GM21526 (cell line): ENCODE measurements at regions not wholly inside any gene's neighbourhood (a gene's known extent, or its start where the extent isn't known, plus 50 kb on each side); places are given as distances from the start of the nearest gene placed in this dataset.

ENCODE experiments used
- ATAC-seq: cut with Tn5 transposase; IDR thresholded peaks from one replicate; pipeline ENCODE4 v1.9.1; 2021; ENCODE audit warnings: moderate library complexity; ENCODE audit not compliant: unreplicated experiment, low FRiP score

DNA sequence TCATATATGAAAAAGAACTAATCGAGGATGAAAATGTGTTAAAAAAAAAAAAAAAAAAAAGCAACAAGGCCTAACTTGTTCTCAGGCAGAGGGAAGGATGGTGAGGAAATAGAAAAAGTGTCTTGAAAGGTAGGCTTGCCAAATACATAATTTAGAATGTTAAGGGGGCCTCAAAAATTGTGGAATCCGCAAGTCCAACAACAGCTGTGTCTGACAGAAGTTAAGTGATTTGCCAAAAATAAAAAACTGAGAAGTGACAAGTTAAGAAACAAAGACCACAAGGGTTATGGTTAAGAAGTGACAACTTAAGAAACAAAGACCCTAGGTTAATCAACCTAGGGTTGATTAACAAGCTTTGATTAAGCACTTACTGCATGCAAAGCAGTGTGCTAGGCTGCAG is 110.6 kb downstream of the P2RY1 start:
- no peak for ATAC-seq

DNA sequence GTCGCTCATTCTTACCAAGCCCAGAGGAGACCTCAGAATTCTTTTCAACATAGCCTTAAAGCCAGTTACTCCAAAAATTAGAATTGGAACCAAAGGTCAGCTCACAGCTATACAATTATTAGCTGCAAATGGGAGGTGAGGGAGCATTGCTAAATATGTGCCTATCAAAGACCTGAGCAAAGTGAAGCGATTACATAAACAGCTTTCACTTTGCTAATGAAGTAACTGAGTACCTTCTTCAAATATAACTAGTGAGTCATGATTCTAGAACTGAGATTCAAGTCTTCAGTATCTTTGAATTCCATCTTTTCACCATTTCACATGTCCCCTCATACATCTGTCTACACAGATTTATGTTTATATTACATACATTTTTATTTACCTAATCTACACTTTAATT is 122.6 kb downstream of the P2RY1 start:
- ATAC-seq, result no peak

DNA sequence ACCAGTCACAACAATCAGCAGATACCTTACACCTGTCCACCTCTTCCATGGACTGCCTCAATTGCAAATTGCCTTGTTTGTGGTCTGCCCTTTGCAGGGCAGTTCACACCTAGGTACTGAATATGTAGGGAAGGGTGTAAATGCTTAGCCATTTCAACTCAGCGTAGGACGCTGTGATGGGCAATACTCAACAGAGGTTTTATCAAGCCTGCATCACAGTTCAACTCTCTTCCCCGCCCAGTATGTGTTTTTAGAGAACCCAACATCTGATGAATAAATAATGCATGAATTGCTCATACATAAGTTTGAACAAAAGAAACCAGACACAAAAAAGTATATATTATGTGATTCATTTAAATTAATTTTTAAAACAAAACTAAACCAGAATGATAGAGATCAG is 124.4 kb downstream of the P2RY1 start:
- ATAC-seq, result no peak

DNA sequence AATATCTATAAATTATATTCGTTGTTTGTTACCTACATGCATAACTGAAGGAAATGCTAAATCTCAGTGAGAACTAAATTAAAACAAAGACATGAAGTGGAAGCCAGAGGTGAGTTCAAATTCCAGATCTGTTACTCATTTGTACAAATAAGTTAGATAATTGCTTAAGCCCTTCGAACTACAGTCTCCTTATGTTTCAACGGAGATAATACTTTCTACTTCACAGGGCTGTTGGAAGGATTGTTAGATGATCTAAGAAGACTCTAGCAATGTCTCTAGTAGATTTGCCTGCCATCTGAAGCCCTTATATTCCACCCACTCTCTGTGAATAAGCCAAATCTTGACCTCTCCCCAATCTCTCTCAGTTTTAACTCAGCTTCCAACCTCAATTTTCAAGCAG is 125.8 kb downstream of the P2RY1 start:
- no peak for ATAC-seq

DNA sequence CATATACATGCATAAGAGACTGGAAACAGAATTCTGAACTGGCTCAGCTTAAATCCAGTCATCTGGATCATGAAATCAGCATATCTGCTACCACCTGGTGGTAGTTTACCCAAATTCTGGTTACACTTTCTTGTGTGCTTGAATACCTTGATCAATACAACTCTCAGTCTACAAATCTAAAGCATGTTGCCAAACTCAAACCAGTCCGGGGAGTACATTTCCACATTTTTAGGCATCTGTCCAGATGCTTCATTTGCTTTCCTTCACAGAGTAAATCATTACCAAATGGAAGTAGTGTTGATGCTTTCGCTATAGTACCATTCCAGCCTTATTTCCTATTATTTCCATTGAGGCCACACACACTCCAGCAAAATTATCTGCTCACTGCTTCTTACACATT is 126.4 kb downstream of the P2RY1 start:
- ATAC-seq, result no peak

DNA sequence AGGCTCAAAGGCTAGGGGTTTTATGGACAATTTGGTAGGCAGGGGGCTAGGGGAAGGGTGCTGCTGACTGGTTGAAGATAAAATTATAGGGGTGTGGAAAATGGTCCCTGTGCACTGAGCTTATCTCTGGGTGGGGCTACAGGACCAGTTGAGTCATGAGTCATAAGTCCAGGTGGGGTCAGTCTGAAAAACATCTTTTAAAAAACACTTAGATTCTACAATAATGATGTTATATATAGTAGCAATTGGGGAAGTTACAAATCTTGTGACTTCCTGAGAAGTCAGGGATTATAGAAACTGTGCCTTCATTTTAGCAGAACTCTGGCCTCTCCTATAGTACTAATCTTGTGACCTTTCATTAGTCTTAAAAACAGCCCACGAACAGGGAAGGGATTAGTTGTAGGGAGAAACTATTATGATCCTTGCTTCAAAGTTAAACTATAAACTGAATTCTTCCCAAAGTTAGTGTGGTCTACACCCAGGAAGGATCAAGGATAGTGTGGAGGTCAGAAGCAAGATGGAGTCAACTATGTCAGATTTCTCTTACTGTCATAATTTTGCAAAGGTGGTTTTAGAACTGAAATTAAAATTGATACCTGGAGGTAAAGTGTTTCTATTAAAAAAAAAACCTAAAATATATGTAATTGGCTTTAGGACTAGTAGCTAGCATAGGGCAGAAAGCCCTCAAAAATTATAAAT is 130.1 kb downstream of the P2RY1 start:
- ATAC-seq, result no peak

DNA sequence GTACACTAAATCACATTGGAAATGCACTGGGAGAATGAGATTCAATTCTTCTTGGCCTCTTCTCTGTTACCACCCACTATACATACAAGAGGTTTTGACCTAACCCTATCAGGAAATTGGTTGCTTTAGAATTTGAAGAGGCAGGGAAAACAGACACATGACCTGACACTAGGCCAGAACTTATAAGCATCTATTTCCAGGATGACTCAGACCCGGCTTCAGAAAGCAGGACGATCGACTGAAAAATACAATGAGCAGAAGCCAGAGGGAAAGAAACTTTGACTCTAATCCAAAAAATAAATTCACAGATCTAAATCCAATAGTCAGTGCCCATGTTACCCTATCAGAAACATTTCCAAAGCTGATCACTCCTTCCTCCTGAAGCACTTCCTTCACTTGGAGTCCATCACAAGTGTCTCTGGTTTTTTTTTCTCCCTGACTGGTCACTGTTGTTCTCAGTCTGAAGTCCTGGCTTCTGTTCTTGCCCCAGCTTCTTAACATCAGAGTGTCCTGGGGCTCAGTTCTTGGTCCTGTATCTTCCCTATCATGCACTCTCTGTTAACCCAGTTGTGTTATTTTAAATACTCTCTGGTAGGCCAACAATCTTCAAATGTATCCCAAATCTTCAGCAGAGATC is 133.6 kb downstream of the P2RY1 start:
- ATAC-seq, result no peak

DNA sequence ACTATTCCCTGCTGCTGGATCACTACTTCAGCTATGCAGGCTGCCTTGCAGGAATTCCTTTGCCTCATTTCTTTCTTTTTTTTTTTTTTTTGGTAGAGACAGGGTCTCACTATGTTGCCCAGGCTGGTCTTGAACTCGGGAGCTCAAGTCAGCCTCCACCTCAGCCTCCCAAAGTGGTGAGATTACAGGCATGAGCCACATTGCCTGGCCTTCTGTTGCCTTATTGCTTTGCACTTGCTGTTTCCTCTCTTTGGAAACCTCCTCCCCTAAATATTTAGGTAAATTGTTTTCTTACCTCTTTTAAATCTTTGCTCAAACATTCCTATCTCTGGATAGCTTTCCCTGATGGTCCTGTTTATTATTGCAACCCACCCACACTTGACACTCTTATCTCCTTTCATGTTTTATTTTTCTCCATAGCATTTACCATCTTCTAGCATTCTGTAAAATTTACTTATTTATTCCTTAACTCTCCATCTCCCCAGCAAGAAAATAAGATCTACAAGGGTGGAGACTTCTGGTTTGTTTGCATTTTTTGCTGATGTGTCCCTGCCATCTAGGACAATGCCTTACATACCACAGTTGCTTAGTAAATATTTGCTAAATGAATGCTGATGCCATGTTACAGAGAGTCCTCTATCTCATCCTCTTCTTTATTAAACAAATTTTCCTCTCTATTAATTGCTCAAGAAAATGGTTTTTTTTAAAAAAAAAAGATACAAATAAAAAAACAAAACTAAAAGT is 134.8 kb downstream of the P2RY1 start:
- no peak for ATAC-seq

DNA sequence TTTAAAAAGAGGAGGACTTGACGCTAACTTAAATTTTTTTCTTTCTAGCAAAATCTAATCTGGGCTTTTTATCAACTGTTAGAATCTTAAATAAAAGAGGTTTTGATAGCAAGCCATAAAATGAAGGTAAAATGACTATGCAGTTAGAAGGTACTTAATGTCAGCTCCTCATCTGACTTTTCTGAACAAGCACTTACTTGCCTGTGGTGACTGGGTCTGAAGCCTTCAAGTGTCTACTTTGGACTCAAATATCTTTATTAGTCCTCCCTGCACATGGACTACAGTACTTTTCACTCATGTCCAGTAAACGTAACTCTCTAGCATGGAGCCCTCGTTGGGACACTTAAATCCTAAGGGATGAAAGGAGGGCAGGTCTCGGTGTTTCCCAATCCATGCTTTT is 135.9 kb downstream of the P2RY1 start:
- no peak for ATAC-seq

DNA sequence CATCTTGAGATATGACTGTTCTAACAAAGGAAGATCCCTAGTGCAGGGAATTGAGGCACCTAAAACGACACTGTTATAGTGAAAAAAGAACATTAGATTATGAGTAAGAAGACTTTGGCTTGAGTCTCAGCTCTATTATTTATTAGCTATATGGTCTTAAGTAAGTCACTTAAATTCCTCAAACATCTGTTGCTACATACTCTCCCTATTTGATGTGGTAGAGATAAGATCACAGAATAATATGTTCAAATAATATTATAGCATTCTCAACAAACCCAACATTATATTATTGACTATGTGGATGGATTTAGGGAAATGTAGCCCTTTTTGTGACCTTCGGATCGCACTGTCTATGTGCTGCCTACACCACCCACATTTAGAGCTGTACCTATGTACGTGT is 136.9 kb downstream of the P2RY1 start:
- ATAC-seq, result no peak

DNA sequence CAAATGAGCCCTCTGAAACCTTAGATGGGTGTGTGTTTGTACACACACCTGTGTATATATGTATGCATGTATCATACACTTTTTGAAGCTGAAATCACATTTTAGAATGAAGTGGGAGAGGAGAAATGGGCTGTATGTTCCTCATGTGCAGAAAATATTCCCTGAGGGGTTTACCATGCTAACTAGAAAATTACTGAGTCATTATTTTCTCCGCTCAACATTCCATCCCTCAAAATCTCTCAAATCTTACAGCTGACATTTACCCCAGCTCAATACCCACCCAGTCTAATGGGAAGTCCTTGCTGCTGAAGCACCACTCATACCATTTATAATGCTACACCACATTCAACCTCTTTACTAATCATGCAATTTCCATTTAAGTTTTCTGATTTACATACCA is 138.6 kb downstream of the P2RY1 start:
- no peak for ATAC-seq

DNA sequence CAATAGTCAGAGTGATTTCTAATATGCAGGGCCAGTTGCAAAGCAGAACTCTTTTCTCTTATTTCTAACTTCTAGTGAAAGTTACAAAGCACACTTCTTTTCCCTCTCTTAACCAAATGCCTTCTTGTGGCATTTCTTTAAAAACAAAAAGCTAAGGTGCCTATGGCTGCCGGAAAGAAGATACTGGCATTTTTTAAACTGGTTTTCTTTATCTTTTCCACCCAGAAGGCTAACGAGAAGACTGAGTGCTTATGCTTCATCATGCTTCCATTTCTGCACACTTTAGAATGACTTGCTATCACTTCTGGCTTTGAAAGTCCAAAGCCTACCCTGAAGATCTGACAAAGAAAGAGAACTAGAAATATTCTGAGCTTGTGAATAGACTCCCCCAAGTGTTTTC is 141.3 kb downstream of the P2RY1 start:
- no peak for ATAC-seq

DNA sequence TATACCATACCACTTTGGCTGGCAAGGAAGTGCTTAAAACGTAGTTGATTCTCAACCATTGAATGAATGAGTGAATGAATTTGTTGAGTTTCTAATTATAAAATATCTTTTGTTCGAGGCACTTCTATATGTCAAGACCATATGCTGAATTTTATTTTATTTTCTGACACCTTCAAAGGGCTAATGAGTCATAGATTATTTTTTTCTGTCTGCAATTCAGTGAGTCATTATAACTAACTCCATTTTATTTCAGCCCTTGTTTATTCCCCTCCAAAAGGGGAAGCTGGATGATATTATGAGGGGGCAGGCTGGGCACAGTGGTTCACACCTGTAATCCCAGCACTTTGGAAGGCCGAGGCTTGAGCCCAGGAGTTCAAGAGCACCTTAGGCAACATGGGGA is 142.4 kb downstream of the P2RY1 start:
- ATAC-seq, result no peak

DNA sequence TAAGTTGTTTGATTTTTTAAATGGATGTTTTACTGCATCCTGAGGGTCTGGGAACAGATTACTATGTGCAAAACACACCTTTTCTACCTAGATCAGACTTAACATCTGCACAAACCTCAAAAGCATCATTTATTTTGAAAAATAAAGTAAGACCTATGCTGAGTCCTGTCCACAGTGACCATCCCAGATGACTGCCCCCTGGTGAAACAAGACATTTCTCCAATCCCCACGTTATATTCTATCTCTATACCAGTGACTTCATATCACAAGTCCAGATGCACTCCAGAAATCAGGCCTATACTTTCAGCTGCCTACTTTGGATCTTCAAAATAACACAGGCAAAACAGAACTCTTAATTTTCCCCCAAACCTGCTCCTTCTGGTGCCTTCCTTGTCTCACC is 143.2 kb downstream of the P2RY1 start:
- no peak for ATAC-seq

DNA sequence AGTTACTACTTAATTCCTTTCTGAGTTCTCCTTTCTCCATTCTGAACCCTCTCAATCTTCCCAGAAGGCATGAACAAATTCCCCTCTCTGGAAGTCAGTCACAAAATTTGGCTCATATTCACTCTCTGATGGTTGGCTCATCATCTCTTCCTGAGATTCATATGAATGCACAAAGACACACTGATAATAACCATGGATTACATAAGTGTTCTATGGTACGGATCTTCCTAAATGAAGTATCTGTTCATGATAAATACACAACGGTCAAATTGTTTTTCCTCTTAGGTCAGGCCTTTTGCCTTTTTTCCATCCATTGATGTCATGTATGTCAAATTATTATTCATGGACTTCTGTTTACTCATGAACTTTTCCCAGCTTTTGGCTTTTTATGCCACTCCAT is 162.6 kb downstream of the P2RY1 start:
- ATAC-seq, result no peak

DNA sequence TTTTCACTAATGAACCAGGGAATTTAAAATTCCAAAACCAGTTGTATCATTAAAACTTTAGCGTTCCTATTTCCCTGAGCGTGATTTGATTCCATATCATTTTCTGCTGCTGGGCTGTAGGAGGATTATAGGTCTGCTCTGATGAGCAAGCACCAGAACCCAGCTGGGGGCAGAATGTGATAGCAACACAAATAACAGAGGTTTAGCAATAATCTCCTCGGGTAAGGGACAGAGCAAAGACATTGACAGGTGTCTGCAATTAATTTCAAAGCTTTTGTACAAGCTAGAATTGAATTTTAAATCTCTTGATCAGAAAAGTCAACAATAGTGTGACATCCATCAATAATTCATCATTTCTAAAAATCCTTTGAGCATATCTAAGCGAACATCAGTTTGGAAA is 163.4 kb upstream of the RAP2B start:
- ATAC-seq, result no peak

DNA sequence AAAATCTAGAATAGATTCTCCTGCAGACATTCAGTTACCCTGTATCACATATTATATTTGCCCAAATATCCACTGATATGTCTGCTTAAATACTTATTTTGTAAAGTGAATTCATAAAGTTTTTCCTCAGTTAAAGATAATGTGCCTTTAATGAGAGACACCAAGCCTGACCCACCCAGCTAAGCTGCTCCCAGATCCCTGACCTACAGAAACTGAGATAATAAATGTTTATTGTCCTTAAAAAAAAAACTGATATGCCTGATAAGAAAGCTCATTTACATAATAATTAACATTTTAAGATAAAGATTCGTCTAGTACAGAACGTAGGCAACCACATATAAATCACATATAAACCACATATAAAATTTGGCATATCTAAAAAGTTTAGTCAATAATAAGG is 161.7 kb upstream of the RAP2B start:
- no peak for ATAC-seq

DNA sequence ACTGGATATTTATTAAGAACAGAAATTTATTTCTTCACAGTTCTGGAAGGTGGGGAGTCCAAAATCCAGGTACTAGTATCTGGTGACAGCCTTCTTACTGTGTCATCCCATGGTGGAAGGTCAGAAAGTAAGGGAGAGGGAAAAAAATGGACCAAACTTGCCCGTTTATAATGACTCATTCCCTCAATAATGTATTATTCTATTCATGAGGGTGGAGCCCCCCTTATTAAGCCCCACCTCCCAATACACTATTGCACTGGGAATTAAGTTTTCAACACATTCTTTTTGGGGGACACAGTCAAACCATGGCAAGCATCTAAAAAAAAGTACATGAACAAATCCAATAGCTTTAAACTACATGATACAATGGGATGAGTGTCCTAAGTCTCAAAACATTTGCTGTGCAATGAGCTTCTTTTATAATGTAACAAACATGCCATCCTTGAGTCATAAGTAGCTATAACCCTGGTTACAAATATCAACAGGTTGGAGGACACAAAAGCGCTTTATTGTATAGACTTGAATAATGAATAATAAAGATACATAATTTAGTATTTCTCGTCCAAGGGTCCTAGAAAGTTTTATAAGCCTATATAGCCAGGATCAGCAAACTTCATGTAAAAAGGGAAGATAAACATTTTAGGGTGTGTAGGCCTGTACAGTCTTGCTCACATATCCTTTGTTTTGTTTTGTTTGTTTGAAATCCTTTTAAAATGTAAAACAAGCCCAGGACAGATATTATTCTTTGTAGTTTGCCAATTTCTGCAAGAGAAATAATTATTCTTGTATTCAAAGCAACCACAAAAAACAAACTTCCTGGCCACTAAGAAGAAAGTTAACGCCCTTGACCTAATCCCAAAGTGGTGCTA is 160.6 kb upstream of the RAP2B start:
- ATAC-seq, result no peak

DNA sequence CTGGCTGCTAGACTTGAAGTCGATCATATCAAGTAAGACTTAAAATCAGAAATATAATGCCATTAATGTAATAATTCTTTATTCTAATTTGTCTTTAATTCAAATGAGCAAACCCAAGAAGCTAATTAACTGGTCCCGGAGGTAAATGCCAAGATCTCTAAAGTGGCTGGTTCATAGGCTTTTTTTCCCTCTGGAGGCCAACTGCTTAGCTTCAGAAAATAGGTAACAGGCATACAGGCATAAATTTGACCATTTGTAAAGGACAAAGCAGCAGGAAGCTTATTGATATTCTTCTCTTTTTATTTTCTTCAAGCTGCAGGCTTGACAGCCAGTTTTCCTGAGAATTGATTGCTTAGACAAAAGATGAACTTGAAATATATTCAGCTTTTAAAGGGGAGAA is 158.6 kb upstream of the RAP2B start:
- ATAC-seq, result no peak

DNA sequence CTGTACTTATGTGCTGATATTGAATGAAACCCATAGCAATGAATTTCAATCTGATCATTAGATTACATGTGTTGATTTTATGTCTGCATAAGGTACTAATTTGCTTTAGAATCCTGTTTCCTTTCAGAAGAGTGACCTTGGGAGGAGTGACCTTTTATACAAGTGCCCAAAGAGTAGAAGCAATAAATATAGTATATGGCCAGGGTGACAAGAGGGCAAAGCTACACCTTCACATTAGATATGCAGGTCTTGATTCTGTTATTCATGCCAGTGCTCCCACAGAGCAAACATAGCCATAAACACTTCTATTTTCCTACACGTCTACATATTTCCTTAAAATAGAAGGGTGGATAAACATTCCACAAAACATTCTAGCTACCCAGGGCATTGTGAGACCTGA is 158.2 kb upstream of the RAP2B start:
- ATAC-seq, result no peak

DNA sequence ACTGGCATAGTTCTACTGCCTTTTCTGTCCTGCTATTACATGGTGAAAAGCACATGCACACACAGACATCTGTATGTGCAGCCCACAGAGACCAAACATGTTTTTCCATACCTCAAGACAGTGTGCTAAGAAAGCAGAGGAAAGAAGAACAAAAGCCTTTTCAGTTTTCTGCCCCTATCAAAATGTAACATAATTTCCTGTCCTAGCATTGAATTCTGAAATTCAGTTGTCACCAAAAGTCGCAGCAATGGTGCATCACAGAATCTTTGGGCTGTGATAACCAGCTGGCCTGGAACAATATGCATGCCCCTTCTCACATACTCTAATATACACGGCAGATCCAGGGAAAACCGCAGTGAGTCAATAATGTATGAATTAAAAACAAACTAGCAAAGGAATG is 153.8 kb upstream of the RAP2B start:
- no peak for ATAC-seq
